ENCODE measurements at regions not wholly inside any gene's neighbourhood (a gene's known extent, or its start where the extent isn't known, plus 50 kb on each side); places are given as distances from the start of the nearest gene placed in this dataset.

GRCh38 chr15:70271422-70272088 is 173.8 kb upstream of the TLE3 start:
- DNase-seq = no peak

- no peak for DNase-seq
Measured at GRCh38 chr15:70270752-70271111, 173.0 kb upstream of the TLE3 start.

GRCh38 chr15:70269991-70270751 is 172.5 kb upstream of the TLE3 start:
- DNase-seq = no peak

GRCh38 chr15:70269311-70269911 is 171.7 kb upstream of the TLE3 start:
- DNase-seq = no peak

- no peak for DNase-seq
Measured at GRCh38 chr15:70268698-70269251, 171.1 kb upstream of the TLE3 start.

- DNase-seq = no peak
Measured at GRCh38 chr15:70267879-70268278, 170.2 kb upstream of the TLE3 start.

GRCh38 chr15:70267306-70267705 is 169.6 kb upstream of the TLE3 start:
- DNase-seq = no peak

- no peak for DNase-seq
Measured at GRCh38 chr15:70266412-70267121, 168.8 kb upstream of the TLE3 start.

GRCh38 chr15:70265986-70266385 is 168.3 kb upstream of the TLE3 start:
- DNase-seq = no peak

- no peak for DNase-seq
Measured at GRCh38 chr15:70265466-70265978, 167.8 kb upstream of the TLE3 start.

GRCh38 chr15:70264738-70265465 is 167.2 kb upstream of the TLE3 start:
- DNase-seq = no peak

- peak; percentile 63 to 65 for DNase-seq
Measured at GRCh38 chr15:70264014-70264582, 166.4 kb upstream of the TLE3 start.

- no peak for DNase-seq
Measured at GRCh38 chr15:70262591-70263274, 165.0 kb upstream of the TLE3 start.

GRCh38 chr15:70262171-70262570 is 164.5 kb upstream of the TLE3 start:
- DNase-seq = no peak

- DNase-seq = no peak
Measured at GRCh38 chr15:70261083-70261482, 163.4 kb upstream of the TLE3 start.

GRCh38 chr15:70260580-70260979 is 162.9 kb upstream of the TLE3 start:
- DNase-seq = no peak

GRCh38 chr15:70259640-70260508 is 162.2 kb upstream of the TLE3 start:
- no peak for DNase-seq

GRCh38 chr15:70259028-70259424 is 161.3 kb upstream of the TLE3 start:
- DNase-seq = peak; percentile 61 to 68

- DNase-seq = no peak
Measured at GRCh38 chr15:70258369-70259027, 160.8 kb upstream of the TLE3 start.
